GM21360 (cell line): ENCODE measurements at regions not wholly inside any gene's neighbourhood (a gene's known extent, or its start where the extent isn't known, plus 50 kb on each side); places are given as distances from the start of the nearest gene placed in this dataset.
"Not testable (repeated sequence)": the region's sequence is repeated elsewhere in the genome, so short reads cannot be mapped to it uniquely, and the experiment has no call there.

Experiments used
- ATAC-seq: cut with Tn5 transposase; IDR thresholded peaks from one replicate; pipeline ENCODE4 v1.9.1; 2021; ENCODE audit warnings: mild to moderate bottlenecking, moderate library complexity; ENCODE audit not compliant: unreplicated experiment

GRCh38 chr4:42205541-42205940 lies 53.1 kb upstream of the BEND4 start:
- no peak for ATAC-seq

- no peak for ATAC-seq
Measured at GRCh38 chr4:42216664-42217063, 64.2 kb upstream of the BEND4 start.

GRCh38 chr4:42225286-42225685 lies 72.8 kb upstream of the BEND4 start:
- no peak for ATAC-seq

GRCh38 chr4:42234817-42235216 lies 82.4 kb upstream of the BEND4 start:
- ATAC-seq: no peak

GRCh38 chr4:42235304-42236021 lies 83.0 kb upstream of the BEND4 start:
- ATAC-seq: no peak

- no peak for ATAC-seq
Measured at GRCh38 chr4:42237010-42237409, 84.6 kb upstream of the BEND4 start.

- no peak for ATAC-seq
Measured at GRCh38 chr4:42237451-42237850, 85.0 kb upstream of the BEND4 start.

- no peak for ATAC-seq
Measured at GRCh38 chr4:42248972-42249371, 96.5 kb upstream of the BEND4 start.

GRCh38 chr4:42252315-42252714 lies 99.9 kb upstream of the BEND4 start:
- ATAC-seq: no peak

GRCh38 chr4:42257645-42258044 lies 105.2 kb upstream of the BEND4 start:
- ATAC-seq: not testable (repeated sequence)

GRCh38 chr4:42262701-42263490 lies 110.4 kb upstream of the BEND4 start:
- no peak for ATAC-seq

GRCh38 chr4:42265782-42266602 lies 113.5 kb upstream of the BEND4 start:
- no peak for ATAC-seq

GRCh38 chr4:42267724-42268123 lies 115.3 kb upstream of the BEND4 start:
- ATAC-seq: no peak

- no peak for ATAC-seq
Measured at GRCh38 chr4:42268824-42269223, 116.4 kb upstream of the BEND4 start.

GRCh38 chr4:42271096-42271495 lies 118.6 kb upstream of the BEND4 start:
- ATAC-seq: no peak

GRCh38 chr4:42277291-42277690 lies 120.0 kb upstream of the SHISA3 start:
- ATAC-seq: no peak

- ATAC-seq: no peak
Measured at GRCh38 chr4:42278709-42279324, 118.5 kb upstream of the SHISA3 start.

- ATAC-seq: no peak
Measured at GRCh38 chr4:42280327-42281095, 116.8 kb upstream of the SHISA3 start.

- ATAC-seq: peak; percentile 42
Measured at GRCh38 chr4:42281324-42282020, 115.8 kb upstream of the SHISA3 start.
